ENCODE measurements at regions not wholly inside any gene's neighbourhood (a gene's known extent, or its start where the extent isn't known, plus 50 kb on each side); places are given as distances from the start of the nearest gene placed in this dataset.

- no peak for TF ChIP-seq CTCF (IDR thresholded peaks at IDR 0.05; ENCODE audit: low read depth, low read length, poor library complexity, severe bottlenecking)
- TF ChIP-seq EZH2phosphoT487 (IDR thresholded peaks at IDR 0.05; ENCODE audit: borderline replicate concordance, low read length), result no peak
These were observed 288.0 kb downstream of the ELAVL2 start for GRCh38 chr9:23538067-23538402.

Measured in DOHH2 (cell line).